Endothelial cell of hepatic sinusoid (primary cell): ENCODE measurements at regions not wholly inside any gene's neighbourhood (a gene's known extent, or its start where the extent isn't known, plus 50 kb on each side); places are given as distances from the start of the nearest gene placed in this dataset.

Source experiments
- in situ Hi-C: cut with HindIII; loops from 2 replicates; pipeline ENCODE4 v1.10.0; 2017; ENCODE audit warnings: low sequenced_read_pairs

DNA sequence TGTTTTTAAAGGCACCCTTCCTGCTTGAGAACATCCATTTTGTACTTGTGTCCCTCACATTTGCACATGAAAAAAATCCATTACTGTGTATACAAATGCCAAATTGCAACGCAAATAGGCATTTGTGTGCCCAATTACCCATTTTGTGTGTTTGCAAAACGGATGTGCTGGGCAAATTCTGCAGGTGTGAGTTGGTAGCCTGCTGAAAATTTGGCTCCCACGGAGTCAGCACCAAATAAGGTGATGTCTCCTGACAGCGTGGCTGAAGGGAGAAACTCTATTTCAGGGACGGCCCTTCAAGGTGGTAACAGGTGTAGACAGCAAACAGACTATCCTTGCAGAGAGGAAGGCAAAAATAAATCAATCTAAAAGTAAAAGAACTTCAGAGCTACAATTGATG is 661.1 kb downstream of the BCL11A start:
- in situ Hi-C loops: no loop called here

DNA sequence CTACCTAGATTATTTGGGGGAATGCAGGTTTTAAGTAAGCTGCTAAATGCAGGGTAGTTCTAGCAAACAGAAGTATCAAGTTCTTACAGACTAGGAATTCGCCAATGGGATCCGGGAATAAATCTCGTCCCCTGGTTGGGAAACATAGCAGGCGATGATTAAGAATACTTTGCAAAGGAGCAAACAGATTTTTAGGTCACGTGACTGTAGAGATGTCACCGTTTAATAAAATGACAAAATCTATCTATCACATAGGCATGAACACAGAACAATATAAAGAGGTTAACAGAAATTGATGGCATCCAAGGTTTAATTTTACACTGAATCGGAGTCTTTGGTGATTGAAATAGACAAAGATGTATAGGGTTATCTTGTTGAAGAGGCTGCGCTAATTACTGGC is 664.1 kb downstream of the BCL11A start:
- in situ Hi-C loops: no loop called here

DNA sequence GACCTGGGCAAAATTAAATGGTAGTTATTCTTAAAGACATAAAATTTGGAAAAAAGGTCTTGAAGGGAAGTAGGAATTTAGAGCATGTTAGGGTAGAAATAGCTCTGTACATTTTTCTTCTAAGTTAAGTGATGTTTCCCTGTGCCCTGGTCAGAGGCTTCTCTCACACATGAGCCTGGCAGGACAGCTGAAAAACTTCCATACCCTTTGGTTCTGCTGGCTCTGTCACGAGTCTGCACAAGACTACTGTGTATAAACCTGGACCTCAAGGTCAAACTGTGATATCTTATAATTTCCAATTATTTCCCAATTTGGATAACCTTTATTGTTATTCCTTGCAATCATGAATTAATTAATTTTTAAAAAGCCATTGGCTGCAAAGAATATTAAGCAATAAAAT is 664.7 kb downstream of the BCL11A start:
- in situ Hi-C loops: no loop called here

GRCh38 chr2:59888015-59888414 is 665.4 kb downstream of the BCL11A start:
- in situ Hi-C loops: no loop called here

- in situ Hi-C loops: no loop called here
Measured at GRCh38 chr2:59887366-59887765, 666.1 kb downstream of the BCL11A start.

- in situ Hi-C loops: no loop called here
Measured at GRCh38 chr2:59886759-59887158, 666.7 kb downstream of the BCL11A start.

GRCh38 chr2:59885541-59885940 is 667.9 kb downstream of the BCL11A start:
- in situ Hi-C loops: no loop called here

DNA sequence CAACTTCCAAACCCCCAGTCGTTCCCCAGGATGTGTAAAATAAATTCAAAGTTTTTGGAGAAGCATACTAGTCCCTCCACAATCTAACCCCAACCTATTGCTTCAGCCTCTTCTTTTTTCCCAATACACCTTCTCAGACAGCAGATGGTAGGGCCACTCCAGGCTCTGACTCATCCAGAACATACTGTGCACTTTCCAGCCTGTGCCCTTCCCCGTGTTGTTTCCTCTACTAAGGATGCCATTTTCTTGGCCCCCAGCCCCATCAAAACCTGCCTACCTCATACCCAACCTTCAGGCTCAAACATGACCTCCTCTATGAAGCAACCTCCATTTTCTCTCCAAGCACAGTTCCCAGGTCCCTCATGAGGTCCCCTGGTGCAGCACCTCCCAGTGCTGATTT is 669.3 kb downstream of the BCL11A start:
- in situ Hi-C loops: no loop called here

GRCh38 chr2:59882822-59883221 is 670.6 kb downstream of the BCL11A start:
- in situ Hi-C loops: no loop called here

DNA sequence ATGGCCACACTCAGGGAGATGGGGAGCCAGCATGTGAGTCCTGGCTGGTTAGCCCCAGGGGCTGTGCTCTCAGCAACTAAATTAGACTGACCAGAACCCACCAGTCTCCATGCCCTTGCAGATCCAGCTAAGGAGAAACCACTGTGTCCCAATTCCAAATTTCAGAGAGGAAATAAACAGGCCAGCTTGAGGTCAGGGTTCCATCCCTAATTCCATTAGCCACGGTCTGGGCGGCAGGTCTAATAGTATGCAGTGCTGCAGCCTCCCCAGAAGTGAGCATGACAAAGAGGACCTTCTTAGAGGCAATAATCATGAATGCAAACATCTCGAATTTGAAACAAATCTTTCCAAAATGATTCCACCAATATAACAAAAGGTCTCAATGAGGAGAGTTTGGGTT is 671.2 kb downstream of the BCL11A start:
- in situ Hi-C loops: no loop called here

DNA sequence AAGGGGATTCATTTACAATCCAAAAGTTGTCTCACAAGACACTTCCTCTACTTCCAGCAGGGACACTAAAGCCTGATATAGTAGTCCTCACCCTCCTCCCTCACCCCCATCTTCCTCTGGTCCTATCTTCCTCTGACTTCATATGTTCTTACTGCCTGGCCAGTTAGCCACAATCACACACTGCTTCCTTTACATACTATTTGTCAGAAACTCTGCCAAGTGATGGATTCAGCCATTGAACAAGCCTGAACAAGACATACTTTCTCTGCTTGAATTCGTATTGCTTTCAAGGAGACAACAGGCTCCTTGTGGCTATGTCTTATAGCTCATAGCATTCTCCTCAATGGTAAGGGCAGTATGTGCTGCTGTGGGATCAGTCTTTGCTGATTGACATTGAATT is 672.2 kb downstream of the BCL11A start:
- in situ Hi-C loops: no loop called here

DNA sequence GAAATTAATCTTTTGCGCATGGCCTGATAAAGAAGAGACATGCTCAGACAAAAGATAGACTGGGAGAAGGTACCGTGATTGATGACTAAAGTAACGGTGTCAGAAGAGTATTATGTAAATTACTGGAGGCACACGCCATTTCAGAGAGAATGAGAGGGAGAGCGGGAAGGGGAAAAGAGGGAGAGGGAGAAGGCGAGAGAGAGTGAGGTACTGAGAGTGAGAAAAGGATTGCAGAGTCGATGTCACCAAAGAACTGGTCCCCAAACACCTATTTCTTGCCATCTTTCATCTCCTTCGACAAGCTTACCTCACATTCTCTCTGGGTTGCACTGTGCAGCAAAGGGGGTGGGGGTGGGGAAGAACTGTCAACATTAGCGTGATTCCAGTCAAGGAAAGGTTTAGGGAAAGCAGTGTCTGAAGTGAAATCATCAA is 673.7 kb downstream of the BCL11A start:
- in situ Hi-C loops: no loop called here

DNA sequence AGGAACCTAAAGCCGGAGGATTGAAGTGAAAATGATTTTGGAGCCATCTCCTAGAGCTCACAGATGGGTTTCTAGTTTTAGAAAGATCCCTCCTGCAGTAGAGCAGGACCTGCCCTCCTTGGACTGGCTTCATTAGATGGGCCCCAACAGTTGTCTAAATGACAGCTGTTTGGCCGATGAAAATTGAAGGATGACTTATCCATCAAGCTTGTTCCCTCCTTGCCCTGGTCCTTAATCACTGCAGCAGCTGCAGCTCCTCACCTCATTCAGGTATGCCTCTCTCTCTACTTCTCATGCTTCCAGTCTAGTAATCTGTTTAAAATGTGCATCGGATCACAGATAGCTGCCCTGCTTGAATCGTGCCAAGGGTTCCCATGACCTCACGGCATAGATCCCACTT is 677.6 kb downstream of the BCL11A start:
- in situ Hi-C loops: no loop called here

DNA sequence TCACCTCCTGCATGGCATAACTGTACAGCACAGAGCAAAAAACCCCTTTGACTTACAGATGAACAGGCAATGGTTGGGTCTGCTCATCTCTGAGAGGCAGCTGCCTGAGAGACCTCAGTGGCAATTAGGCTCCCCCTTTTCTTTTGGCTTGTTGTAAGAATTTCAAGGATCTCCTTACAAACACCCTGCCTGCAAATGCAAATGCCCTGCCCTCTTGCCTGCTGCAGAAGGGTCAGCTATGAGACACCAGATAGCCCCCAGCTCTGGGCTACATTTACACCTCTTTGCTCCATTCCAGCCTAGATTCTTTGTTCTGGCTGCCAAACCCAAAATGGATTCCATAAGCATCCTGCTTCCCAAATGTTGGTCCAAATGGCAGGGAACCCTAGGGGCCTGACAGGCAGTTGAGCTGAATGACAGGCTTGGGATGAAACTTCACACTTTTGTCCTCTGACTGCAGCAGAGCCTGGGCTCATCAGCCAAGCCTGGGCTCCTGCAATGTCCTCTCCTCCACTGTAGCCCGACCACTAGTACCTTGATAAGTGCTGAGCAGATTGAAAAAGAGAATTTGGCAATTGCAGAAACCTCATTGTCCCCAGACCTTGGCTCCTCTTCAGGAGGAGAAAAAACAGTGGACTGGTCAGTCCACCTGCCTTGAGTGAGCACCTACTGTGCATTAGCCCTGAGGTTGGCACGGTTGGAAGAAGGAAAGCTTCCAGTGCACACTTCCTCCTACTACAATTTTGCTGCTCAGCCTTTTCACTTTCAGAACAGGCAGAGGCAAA is 678.3 kb downstream of the BCL11A start:
- in situ Hi-C loops: no loop called here

GRCh38 chr2:59874361-59874760 is 679.1 kb downstream of the BCL11A start:
- in situ Hi-C loops: no loop called here

DNA sequence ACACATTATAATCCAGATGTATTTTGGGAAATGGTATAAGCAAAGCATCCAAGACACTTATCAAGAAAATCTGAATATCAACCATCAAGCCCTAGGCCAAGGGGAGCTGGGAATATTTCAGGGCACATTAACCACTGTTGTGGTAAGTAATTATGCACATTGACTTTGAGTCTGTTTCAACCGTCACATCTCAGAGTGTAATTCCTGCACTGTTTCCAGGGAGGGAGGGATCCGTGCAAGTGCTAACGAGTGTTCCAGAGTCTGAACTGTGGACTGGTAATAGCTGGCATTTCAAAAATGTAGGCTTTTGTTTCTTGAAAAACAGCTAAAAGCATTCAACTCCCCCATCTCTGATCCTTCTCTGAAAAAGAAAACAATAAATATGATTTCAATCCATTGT is 681.6 kb downstream of the BCL11A start:
- in situ Hi-C loops: no loop called here

DNA sequence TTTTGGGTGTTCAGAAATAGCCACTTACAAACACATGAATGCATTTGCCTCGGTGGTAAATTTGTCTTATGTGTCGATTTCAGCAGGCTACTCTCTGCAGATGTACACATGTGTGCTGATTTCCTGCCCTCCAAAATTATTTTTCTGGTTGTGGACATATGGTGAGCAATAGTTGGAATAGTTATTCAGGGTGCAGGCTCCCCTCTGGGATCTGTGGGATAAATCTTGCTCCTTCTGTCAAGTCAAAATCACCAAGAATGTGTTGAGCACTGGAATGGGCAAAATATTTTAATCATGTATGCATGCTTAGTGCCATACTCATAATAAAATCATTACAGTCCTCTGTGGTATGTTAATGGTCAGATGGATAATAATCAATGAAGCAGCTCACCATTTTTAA is 684.5 kb downstream of the BCL11A start:
- in situ Hi-C loops: no loop called here

DNA sequence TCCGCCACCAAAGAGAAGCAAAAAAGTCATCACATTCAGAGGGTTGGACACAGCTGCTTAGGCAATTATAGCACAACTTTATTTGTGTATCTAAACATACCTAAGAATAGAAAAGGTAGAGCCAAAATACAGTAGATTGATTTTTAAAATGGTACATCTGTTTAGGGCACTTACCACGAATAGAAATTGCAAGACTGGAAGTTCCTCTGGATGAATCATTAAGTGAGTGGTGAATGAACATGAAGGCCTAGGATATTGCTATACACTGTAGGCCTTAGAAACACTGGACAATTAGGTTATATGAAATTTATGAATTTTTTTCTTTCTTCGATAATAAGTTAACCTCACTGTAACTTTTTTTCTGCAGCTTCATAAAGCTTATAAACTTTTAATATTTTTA is 687.0 kb downstream of the BCL11A start:
- in situ Hi-C loops: no loop called here

GRCh38 chr2:59858540-59858939 is 694.9 kb downstream of the BCL11A start:
- in situ Hi-C loops: no loop called here

DNA sequence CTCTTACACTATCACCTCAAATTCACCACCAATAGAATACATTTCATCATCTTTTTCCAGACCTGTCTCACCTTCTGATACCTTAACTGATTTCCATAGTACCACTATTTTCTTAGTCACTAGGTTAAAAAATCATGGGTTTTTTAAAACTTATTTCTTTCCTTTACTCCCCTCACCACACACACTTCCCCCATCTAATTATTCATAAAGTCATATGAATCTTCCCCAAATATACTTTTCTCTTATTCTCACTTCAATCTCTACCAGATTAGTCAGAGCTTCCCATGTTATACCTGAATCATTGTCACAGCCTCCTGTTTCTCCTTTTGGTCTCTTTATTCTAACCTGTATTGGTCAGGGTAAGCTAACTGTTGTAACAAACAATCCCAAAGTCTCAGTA is 696.3 kb downstream of the BCL11A start:
- in situ Hi-C loops: no loop called here

DNA sequence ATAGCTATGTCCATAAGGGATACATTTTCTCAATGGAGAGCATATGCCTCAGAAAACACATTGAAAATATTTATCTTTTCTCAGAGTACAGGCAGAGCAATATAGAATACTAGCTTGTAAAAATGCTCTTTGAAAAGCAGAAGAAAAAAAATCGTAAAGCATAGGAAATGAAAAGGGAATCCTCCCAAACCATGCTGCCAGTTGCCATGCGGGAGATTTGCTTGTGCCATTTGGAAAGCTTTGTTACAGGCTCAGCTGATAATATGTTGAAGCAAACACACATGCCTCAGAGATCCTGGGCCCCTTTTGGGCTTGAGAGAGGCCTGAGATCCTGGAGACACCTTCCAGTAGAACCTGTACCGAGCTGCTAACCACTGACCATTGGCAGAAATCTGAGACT is 697.1 kb downstream of the BCL11A start:
- in situ Hi-C loops: no loop called here

GRCh38 chr2:59853032-59853431 is 700.4 kb downstream of the BCL11A start:
- in situ Hi-C loops: no loop called here

- in situ Hi-C loops: no loop called here
Measured at GRCh38 chr2:59851836-59852475, 701.5 kb downstream of the BCL11A start.
